Pancreas (tissue), 10 donors: ENCODE measurements at regions not wholly inside any gene's neighbourhood (a gene's known extent, or its start where the extent isn't known, plus 50 kb on each side); places are given as distances from the start of the nearest gene placed in this dataset.

Experiments used
- ATAC-seq, 4 donors: fragments of 200-7000 bp; cut with Tn5 transposase; one replicate each; pipeline versions ENCODE4 v1.8.0 to v1.9.1; 2020; ENCODE audit warnings: mild to moderate bottlenecking in 4 of 4, moderate library complexity in 4 of 4
- DNase-seq, 6 donors: peaks; one replicate each; pipeline ENCODE4 v3.0.0-alpha.2; 2020
- FAIRE-seq: peaks from 2 replicates; lab custom pipeline; 2012; peaks lifted over from hg19 to GRCh38; lab: Jason Lieb, UNC
- H3K27ac ChIP-seq, 4 donors: fragments of 200-600 bp; sonication (generic); 1 replicate in 3 of 4; 2 replicates in 1 of 4; pipeline versions ENCODE4 v1.5.0 to v1.8.0; 2020
- H3K27me3 ChIP-seq, 4 donors: fragments of 200-600 bp; one replicate each; pipeline ENCODE4 v1.8.0; 2021
- H3K36me3 ChIP-seq, 3 donors: fragments of 200-600 bp; sonication (generic) in 1 of 3; one replicate each; pipeline versions ENCODE4 v1.5.0 to v1.8.0; 2020 to 2021
- H3K4me1 ChIP-seq, 3 donors: fragments of 200-600 bp; one replicate each; pipeline ENCODE4 v1.8.0; 2021
- H3K4me3 ChIP-seq, 4 donors: fragments of 200-600 bp; sonication (generic) in 2 of 4; one replicate each; pipeline versions ENCODE4 v1.5.0 to v1.8.0; 2020 to 2021
- H3K9me3 ChIP-seq, 4 donors: fragments of 200-600 bp; one replicate each; pipeline ENCODE4 v1.8.0; 2021
- WGBS, 2 donors: extraction: QIAGEN DNeasy Blood & Tissue Kit; methylation state at CpG; one replicate each; pipeline ENCODE4 v1.1.7; 2013; 5-methylcytosine and 5-hydroxymethylcytosine counted together
- intact Hi-C, 3 donors: fragments of 100-400 bp; cut with DNase I; formaldehyde crosslinking; loops; one replicate each; pipeline versions ENCODE4 v1.11.1 to v1.14.2; 2022
- TF ChIP-seq, protein P1 (sequence below), 4 donors: fragments of 200-600 bp; sonication (generic) in 3 of 4; IDR thresholded peaks; one replicate each; pipeline versions ENCODE4 v1.5.0 to v1.8.0; 2021; ENCODE audit warnings: antibody characterized with exemption in 4 of 4
- donor health status: healthy with polysubstance abuse.
- donor health status: DM: no; HTN: no; CAD: no; lungs with moderate emphysema.
- donor health status: DM: no; HTN: no; CAD: no.
- donor health status: control.
- donor health status: control.
- donor health status: Bipolar disorder and iron deficiency.
- donor health status: DM: yes; HTN: yes; CAD: no.
- donor health status: DM: no; HTN: no; CAD: no.
- donor health status: DM: no; HTN: no; CAD: no.
- donor health status: DM: yes; HTN: yes; CAD: no.

DNA sequence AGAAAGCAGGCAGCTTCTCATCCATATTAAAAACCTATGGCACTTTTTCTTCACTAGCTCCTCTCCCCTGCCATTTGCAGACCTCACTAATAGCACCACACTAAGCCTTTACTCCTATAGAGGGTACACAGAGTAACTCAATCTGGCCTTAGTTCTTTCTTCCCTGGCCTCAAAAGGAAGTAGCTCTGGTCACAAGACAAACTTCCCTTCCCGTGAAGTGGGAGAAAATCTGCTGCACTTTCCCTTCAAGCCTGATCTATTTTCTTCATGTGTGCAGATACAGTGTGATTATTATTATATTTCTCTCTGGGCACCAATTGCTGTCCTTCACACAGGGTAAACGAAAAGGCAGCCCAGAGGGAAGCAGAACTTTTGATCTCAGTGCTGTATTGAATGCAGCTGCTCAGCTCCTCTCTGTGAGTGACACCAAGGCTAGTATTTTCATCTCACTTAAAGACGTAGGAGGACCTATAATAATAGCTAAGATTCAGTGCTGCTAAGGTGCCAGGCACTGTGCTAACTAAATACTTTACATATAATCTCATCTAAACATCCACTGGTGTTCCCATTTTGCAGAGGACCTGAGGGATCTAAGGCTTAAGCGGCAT lies 61.9 kb upstream of the RASGRP1 start:
- no peak for FAIRE-seq
- TF ChIP-seq, protein P1, sequence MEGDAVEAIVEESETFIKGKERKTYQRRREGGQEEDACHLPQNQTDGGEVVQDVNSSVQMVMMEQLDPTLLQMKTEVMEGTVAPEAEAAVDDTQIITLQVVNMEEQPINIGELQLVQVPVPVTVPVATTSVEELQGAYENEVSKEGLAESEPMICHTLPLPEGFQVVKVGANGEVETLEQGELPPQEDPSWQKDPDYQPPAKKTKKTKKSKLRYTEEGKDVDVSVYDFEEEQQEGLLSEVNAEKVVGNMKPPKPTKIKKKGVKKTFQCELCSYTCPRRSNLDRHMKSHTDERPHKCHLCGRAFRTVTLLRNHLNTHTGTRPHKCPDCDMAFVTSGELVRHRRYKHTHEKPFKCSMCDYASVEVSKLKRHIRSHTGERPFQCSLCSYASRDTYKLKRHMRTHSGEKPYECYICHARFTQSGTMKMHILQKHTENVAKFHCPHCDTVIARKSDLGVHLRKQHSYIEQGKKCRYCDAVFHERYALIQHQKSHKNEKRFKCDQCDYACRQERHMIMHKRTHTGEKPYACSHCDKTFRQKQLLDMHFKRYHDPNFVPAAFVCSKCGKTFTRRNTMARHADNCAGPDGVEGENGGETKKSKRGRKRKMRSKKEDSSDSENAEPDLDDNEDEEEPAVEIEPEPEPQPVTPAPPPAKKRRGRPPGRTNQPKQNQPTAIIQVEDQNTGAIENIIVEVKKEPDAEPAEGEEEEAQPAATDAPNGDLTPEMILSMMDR (IDR thresholded peaks at IDR 0.05) = no peak
- Histone ChIP-seq H3K4me3 (no peak overlapping the region), H3K4me1 (no peaks in the 10 kb centered on the region), H3K27ac (no peak overlapping the region), H3K36me3 (no peaks in the 10 kb centered on the region), H3K9me3 (no peaks in the 10 kb centered on the region), H3K27me3 (no peaks in the 10 kb centered on the region)
- intact Hi-C loops = no loop called here
- WGBS, 2 donors = 48 to 56% methylated on average over 4 of the region's 4 CpGs
- peak in 1 of 4 donors; percentile 62 for ATAC-seq
- no peak for DNase-seq

DNA sequence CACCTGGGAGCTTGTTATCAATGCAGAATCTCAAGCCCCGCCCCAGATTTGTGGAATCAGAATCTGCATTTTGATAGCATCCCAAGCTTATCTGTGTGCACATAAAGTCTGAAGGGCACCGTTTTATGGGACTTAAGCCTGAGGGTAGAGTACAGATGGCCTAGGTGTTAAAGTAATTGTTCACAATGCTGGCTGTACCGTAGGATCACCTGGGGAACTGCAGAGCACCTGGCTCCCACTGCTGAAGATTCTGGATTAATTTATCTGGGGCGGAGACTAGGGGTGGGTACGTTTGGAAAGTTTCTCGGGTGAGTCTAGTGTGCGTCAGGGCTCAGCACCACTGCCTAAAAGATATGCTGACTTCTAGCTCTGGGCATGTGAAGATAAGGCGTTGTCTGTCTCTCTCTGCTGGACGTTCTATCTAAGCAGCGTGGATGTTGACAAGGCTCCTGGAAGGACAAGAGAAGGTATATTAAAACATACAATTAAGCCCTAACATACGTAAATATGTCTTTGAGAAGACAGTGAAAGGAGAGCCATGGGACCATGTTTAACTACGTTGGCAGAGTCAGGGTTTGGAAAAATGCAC lies 63.2 kb upstream of the RASGRP1 start:
- ATAC-seq (no peak), DNase-seq (no peak), FAIRE-seq (no peak)
- intact Hi-C loops = no loop called here
- H3K27ac ChIP-seq = no peak overlapping the region
- 50 to 61% methylated on average over 12 of the region's 12 CpGs for WGBS, 2 donors
- no peak overlapping the region for H3K4me3 ChIP-seq
- H3K9me3 ChIP-seq = no peaks in the 10 kb centered on the region
- no peaks in the 10 kb centered on the region for H3K4me1 ChIP-seq
- H3K27me3 ChIP-seq = no peaks in the 10 kb centered on the region
- no peaks in the 10 kb centered on the region for H3K36me3 ChIP-seq
- TF ChIP-seq, protein P1 (IDR thresholded peaks at IDR 0.05) = no peak

DNA sequence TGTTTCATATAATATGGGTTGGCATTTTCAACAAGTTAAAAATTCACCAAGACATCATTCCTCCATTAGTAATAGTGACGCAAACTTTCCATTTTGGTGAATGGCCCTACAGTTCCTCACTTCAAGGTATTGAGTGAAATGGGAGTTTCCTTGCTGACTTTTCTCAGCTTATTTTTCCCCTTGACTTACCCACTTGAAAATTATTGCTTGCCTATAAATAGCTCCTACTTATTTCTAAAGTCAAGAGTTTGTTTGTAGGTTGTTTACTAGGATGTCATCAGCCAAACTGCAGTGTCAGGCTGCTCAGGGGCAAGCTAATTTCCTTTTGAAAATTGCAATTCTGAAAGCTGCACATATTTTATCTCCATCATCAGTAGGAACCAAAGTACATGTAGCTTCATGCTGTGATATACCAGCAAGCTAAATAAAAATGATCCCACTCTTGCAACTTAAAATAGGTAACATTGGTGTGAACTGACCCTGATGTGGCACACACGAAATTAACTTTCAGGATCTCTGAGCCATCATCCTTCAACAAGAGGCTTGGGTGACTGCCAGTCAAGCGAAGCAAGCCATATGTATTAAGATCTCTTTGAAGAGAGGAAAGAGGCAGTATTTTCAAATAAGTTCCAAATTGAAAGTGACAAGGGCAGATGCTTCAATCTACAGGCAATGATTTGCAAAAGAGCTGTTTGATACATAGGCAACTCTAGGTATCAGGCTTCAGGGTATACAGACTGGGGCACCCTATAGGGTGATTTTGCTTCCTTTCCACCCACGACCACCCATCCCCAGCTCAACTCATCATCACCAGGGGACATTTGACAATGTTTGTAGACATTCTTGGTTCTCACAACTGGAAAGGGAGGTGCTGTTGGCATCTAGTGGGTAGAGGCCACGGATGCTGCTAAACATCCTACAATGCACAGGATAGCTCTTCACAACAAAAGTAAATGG lies 66.8 kb upstream of the RASGRP1 start:
- TF ChIP-seq, protein P1 (IDR thresholded peaks at IDR 0.05) = no peak
- ATAC-seq = no peak
- FAIRE-seq = no peak
- H3K9me3 ChIP-seq = no peaks in the 10 kb centered on the region
- H3K4me3 ChIP-seq = no peak overlapping the region
- 69 to 80% methylated on average over 5 of the region's 5 CpGs for whole genome bisulfite sequencing, 2 donors
- H3K36me3 ChIP-seq = no peaks in the 10 kb centered on the region
- no peak overlapping the region for H3K27ac ChIP-seq
- no peaks in the 10 kb centered on the region for H3K4me1 ChIP-seq
- no peak for DNase-seq
- H3K27me3 ChIP-seq = no peaks in the 10 kb centered on the region
- intact Hi-C loops = no loop called here

DNA sequence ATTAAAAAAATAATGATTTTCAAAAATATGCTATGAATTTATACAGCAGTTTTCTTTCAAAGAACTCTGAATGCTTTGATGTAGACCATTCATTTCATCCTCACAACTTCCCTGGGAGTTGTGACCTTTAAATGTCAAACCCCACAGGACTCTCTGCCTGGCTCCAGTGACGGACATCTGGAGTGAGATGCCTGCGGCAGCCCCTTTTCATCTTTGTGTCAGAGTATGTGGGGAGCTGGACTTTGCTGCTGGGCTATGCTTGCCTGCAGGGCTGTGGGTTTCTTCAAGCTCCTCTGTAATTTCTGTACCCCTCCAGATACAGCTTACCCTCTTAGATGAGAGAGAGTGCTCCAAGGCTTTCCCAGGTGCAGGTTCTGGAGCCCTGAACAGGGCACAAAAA lies 70.6 kb upstream of the RASGRP1 start:
- FAIRE-seq (no peak), DNase-seq (no peak)
- 33 to 39% methylated on average over 2 of the region's 2 CpGs for WGBS, 2 donors

More for the DNA sequence above, 70.6 kb upstream of the RASGRP1 start:
- Histone ChIP-seq H3K27ac (no peak overlapping the region), H3K4me1 (no peaks in the 10 kb centered on the region), H3K27me3 (no peaks in the 10 kb centered on the region), H3K4me3 (no peak overlapping the region), H3K36me3 (no peaks in the 10 kb centered on the region), H3K9me3 (no peaks in the 10 kb centered on the region)
- intact Hi-C loops = no loop called here
- ATAC-seq = no peak
- TF ChIP-seq, protein P1 (IDR thresholded peaks at IDR 0.05) = no peak
